DMS 273 (cell line): ENCODE measurements at regions not wholly inside any gene's neighbourhood (a gene's known extent, or its start where the extent isn't known, plus 50 kb on each side); places are given as distances from the start of the nearest gene placed in this dataset.

Experiments
- DNase-seq: peaks from one replicate; lab custom pipeline; 2025; ENCODE audit not compliant: unreplicated experiment; lab: John Stamatoyannopoulos, UW

DNA sequence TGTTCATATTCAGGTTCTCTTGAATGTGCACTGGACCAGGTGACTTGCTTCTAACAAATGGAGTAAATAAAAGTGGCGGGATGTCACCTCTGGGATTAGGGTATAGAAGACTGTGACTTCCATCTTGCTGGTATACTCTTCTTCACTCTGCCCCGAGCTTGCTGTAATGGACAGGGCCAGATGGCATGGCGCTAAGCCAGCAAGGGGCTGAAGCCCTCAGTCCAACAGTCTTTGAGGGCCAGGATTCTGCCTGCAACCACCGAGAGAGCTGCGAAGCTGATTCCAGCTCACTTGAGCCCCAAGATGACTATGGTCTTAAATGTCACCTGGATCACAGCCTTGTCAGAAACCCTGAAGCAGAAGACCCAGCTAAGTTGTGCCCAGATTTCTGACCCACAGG is 600.0 kb downstream of the FGF9 start:
- peak; percentile 30 for DNase-seq

DNA sequence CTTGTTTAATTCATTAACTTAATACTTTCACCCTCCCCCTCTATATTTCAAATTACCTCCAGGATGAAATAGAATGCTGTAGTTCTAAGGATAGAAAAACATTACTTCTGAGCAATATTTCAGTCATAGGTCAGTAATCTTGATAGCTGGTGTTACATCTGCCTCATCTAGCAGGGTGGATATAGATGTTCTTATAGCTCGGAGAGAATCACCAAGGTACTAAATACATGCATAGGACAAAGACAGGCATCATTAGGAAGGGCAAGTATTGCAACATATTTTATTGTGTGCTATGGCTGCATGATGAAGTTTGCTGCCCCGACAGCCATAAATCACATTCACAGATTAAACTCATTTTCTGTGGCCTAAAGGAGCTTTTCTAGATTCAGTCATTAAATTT is 601.0 kb downstream of the FGF9 start:
- DNase-seq: no peak

- DNase-seq: no peak
These were observed 604.5 kb downstream of the FGF9 start for GRCh38 chr13:22275393-22275792.

- DNase-seq: peak; percentile 35
These were observed 605.7 kb downstream of the FGF9 start for GRCh38 chr13:22276616-22277015.

DNA sequence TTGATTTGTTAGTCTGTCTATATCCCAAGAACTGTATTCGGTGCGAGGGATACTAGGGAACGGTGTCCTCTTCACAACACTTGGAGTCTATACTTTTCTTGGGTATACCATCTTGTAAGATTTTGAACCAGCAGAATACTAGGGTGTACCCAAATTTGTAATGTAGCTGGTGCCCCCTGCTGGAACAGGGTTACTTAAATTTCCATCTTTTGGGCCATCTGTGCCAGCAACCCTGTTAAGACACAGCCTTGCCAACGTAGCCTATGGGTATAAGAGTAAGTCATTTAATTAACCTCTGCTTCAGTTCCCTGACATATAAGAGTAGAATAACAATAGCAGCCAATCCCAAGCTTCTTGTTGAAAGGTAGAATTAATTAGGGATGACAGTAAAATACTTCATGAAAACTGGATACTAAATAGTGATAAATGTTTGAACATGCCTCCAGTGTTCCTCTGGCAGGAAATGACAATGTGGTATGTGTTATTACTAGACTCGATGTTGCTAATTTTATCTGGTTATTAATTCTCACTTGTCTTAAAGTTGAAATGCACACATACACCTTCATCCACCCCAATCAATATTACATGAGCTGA is 607.6 kb downstream of the FGF9 start:
- DNase-seq: peak; percentile 66

GRCh38 chr13:22285867-22286266 is 615.0 kb downstream of the FGF9 start:
- no peak for DNase-seq

GRCh38 chr13:22286338-22286737 is 615.5 kb downstream of the FGF9 start:
- DNase-seq: no peak

DNA sequence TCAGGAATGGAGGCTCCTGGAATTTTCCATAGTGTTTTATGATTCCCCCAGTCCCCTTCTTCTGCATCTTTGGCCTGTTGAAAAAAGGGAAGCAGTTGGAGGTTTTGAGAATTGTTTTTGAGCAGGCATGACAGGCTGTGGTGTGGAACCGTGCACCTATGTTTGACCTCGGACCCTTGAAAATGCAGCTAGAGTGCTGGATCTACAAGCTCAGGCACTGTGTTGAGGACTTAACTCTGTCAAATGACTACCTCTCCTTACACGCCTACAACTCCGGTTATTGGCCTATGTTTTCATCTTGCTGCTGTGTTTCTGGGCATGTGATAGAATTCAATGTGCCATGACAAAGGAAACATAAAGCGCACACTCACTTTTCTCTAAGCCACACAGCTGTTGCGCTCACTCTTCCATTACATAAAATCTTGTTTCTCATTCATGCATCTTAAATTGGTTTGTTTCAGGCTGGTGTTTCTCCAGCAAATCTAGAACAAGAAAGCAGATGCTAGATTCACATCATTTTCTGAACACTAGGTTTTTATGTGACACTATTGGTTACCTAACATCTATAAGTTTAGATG is 616.6 kb downstream of the FGF9 start:
- no peak for DNase-seq

DNA sequence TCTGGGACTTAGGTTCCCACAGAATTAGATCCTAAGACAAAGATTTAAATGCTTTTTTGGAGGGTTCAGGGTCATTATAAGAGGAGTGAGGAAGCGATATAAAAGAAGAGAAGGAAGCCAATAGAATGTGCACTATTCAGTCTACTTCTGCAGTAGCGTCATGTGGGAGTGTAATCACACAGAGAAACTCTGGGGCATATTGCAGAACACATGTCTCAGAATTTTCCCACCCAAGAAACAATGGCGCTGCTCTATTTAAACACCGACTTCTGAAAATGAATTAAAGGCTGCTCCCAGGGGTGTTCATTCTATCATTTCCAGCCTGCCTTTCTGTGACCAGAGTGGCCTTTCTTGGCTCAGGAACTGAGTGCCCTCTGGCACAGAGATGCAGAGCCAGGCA is 617.6 kb downstream of the FGF9 start:
- no peak for DNase-seq

GRCh38 chr13:22289711-22290110 is 618.8 kb downstream of the FGF9 start:
- DNase-seq: no peak

GRCh38 chr13:22298530-22298929 is 627.7 kb downstream of the FGF9 start:
- DNase-seq: no peak

DNA sequence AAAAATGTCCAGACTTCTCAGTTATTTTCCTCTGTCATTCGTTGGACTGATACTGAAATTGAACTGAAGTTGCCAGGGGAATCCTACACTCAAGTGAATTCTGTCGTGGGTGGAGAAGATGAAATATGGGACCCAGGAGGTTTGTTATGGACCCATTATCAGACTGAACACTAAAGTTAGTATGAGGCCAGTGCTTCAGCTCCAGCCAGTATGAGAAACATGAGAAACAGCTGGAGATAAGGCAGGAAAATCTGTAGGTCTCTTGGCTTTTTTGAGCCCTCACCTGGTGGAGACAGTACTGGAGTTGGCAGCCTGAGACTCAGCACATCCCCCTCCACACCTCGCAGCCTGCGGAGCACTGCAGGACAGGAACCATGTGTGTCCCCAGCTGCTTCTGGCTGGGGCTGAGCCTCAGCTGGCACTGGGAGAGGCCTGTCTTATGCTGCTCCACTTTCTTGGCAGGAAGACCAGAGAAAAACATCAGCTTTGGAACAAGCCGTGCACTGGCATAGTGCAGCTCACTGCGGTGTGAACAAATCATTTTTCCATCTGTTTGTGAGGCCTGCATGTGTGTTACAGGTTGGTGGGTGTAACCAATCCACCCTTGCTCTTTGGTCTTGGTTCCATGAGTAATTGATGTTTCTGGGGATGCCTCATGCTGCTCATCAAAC is 641.0 kb downstream of the FGF9 start:
- DNase-seq: peak; percentile 25

- no peak for DNase-seq
These were observed 641.5 kb downstream of the FGF9 start for GRCh38 chr13:22312405-22312803.

- DNase-seq: no peak
These were observed 645.7 kb downstream of the FGF9 start for GRCh38 chr13:22316494-22317025.

DNA sequence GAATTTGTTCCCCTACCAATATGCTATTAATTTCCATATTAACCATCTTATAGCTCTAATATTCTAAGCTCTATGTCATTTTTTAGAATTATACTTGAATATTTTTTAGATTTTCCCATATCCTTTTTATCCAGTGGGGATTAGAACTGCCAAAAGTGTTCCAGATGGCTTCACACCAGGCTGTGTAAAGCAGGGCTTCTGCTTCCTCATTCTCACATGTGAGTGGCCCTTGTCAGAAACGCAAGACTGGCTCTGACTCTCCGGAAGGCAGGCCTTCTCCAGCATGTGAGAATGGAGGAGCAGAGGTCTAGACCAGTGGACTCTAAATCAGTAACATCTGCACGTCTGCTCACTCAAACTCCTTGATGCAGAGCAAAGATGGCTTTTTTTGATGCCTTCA is 650.1 kb downstream of the FGF9 start:
- DNase-seq: peak; percentile 16

- DNase-seq: no peak
These were observed 654.9 kb downstream of the FGF9 start for GRCh38 chr13:22325761-22326160.

DNA sequence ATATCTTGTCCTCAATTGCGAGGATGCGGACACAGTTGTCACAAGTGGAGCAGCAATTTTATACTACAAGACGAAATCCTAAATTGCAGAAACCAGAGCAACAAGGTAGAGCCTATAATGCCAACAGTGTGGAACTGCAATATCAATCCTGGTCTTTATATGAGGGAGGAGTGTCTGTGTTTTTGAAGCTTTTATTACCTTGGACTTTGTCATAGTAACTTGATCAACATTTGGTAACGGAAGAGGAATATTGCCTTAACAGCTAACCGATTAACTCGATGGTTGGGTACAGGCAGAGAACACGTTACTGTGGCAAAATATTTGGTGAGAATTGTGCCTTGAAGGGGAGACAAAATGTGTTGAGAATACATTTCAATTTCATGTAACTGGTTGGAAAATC is 661.5 kb downstream of the FGF9 start:
- DNase-seq: no peak

- no peak for DNase-seq
These were observed 665.6 kb downstream of the FGF9 start for GRCh38 chr13:22336460-22336859.

DNA sequence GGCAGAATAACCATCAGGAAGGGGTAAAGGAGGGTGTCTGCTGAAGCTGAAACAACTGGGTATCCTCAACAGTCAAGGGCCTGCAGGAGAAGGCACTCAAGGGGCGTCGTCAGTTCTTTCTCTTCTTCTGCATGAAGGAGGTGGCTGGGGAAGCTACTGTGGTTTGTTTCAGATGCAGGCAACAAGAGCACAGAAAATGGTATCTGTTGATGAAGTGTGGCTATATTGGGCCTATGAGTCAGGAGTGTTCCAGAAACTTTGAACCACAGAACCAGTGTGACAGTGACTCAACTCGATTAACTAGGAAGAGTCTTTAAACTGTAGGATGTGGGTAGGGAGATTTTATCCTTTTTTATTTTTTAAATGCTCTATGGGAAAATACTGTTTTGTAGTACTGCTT is 686.3 kb downstream of the FGF9 start:
- DNase-seq: no peak

DNA sequence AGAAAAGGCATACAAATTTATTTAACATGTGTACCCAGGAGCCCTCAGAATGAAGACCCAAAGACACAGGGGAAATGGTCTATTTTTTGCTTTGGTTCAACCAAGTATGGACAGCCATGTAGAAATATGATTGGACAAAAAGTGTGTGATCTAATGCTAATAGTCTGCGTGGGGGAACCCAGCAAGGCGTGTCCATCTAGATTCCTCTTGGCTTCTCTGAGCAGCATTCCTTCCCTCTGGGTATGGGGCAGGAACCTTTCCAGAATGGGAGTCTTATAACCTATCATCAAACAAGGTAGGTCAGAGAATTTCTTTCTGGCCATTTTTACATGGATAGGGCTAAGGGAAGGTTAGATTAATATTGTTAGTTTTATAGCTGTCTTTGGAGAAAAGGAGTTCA is 698.2 kb downstream of the FGF9 start:
- DNase-seq: no peak

GRCh38 chr13:22369840-22370239 is 699.0 kb downstream of the FGF9 start:
- no peak for DNase-seq

DNA sequence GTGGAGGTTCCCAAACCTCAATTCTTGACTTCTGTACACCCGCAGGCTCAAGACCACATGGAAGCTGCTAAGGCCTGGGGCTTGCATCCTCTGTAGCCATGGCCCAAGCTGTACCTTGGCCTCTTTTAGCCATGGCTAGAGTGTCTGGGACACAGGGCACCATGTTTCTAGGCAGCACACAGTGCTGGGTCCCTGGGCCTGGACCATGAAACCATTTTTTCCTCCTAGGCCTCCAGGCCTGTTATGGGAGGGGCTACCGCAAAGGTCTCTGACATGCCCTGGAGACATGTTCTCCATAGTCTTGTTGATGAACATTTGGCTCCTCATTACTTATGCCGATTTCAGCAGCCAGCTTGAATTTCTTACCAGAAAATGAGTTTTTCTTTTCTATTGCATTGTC is 701.4 kb downstream of the FGF9 start:
- DNase-seq: no peak

DNA sequence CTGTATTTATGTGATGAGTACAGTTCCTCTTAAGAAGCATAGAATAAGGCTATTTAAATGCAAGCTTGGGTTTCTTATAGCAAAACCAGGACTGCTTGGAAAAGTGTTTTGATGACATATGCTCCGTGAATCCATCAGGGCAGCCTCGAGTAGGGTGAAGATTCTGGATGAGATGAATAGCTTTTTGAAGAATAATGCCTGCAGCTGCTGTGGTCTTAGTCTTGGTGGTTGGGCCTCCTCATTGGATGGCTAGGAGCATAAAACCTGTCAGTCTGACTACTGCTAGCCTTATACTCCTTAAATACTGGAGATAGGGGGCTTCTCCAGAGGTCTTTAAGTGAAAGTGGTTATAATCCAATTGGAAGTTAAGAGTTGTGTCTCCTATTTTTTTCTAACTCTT is 704.3 kb downstream of the FGF9 start:
- no peak for DNase-seq
